ENCODE measurements at regions not wholly inside any gene's neighbourhood (a gene's known extent, or its start where the extent isn't known, plus 50 kb on each side); places are given as distances from the start of the nearest gene placed in this dataset.

DNA sequence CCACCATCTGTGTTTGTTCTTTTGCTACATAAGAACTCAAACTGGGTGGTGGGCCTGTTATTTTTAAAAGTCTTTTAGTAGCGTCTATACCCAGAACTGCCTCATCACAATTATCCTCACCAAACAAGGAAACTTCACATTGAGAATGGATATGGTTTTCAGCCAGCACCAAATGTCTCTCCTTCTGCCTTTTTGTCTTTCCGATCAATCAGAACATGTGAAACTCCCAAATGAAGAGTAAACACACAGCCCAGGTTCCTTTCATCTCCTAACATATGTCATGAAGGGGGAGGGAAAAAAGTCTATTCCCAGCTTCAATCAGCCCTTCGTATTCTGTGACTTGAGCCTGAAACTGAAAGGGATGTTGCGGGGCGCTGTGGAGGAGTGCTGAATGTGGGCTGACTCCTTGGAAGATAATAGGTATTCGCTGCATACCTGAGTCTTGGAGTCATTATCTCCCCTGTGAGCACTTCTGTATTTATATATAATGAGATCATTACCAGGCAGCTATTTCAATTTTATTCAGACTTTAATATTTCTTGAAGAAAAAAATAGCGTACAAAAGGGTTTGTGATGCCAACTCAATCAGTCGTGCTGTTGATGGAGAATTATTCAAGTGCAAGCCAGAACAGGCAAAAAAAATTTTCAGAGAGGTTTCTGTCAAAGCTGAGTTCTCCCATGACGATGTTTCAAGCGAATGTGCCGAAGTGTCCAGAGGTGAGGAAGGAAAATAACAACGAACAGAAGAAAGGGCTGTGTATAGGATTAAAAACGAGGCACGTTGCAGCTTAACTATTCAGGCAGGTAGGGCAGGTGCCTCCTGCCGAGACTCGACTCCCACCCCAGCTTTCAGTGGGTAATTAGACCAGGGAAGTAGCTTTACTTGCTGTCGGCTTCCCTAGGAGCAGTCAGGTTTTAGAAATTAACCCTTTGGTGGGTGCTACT is 163.9 kb upstream of the NOCT start:
- H3K36me3 Mint-ChIP-seq (ENCODE audit: insufficient read depth), result no peaks in the 10 kb centered on the region

GRCh38 chr4:138845664-138846063 is 169.9 kb upstream of the NOCT start:
- Mint-ChIP-seq H3K27me3 (peaks cover 10 to 14% of the 10 kb centered on the region in 2 donors), H3K9me3 (no peaks in the 10 kb centered on the region), H3K27ac (no peak overlapping the region), H3K4me3 (no peak overlapping the region), H3K36me3 (ENCODE audit: insufficient read depth) (peaks cover 3% of the 10 kb centered on the region), H3K4me1 (ENCODE audit: low read depth in 2 of 2) (no peaks in the 10 kb centered on the region)
- ATAC-seq (replicated peaks) (no peak), DNase-seq (no peak)

More for the DNA sequence above, 163.9 kb upstream of the NOCT start:
- ATAC-seq (replicated peaks) (no peak), DNase-seq (no peak)
- peaks cover 15 to 27% of the 10 kb centered on the region in 2 donors for H3K27me3 Mint-ChIP-seq
- no peaks in the 10 kb centered on the region for H3K4me1 Mint-ChIP-seq (ENCODE audit: low read depth in 2 of 2)
- no peak overlapping the region for H3K4me3 Mint-ChIP-seq
- no peaks in the 10 kb centered on the region for H3K9me3 Mint-ChIP-seq
- H3K27ac Mint-ChIP-seq, result no peak overlapping the region

DNA sequence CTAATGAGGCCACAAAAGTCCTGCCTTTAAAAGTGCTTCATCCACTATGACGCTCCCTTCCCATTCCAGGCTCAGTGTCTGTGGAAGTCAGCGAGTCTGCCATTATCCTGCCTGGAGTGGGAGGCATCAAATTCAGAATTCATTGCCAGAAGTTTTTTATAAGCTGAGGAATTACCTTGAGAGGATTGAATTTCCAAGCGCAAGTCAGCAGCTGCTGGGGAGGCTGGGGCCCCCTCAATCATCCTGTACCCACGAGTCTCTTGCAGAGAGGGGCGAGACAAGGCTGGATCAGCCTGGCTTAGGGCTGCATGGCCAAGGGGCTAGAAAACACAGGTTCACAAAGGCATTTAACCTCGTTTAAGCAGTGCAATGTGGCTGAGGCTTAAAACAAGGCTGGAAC is 170.5 kb upstream of the NOCT start:
- no peak for ATAC-seq (replicated peaks)
- peaks cover 10 to 16% of the 10 kb centered on the region in 2 donors for H3K27me3 Mint-ChIP-seq

GRCh38 chr4:138843616-138844015 is 172.0 kb upstream of the NOCT start:
- H3K27ac Mint-ChIP-seq, result no peak overlapping the region
- peaks cover 3% of the 10 kb centered on the region for H3K36me3 Mint-ChIP-seq (ENCODE audit: insufficient read depth)
- H3K27me3 Mint-ChIP-seq, result peaks cover 10 to 20% of the 10 kb centered on the region in 2 donors
- no peaks in the 10 kb centered on the region for H3K4me1 Mint-ChIP-seq (ENCODE audit: low read depth in 2 of 2)
- ATAC-seq (replicated peaks) (no peak), DNase-seq (no peak)
- no peak overlapping the region for H3K4me3 Mint-ChIP-seq
- no peaks in the 10 kb centered on the region for H3K9me3 Mint-ChIP-seq

More for the DNA sequence above, 170.5 kb upstream of the NOCT start:
- DNase-seq, result no peak
- Mint-ChIP-seq H3K36me3 (ENCODE audit: insufficient read depth) (peaks cover 3% of the 10 kb centered on the region), H3K27ac (no peak overlapping the region), H3K4me1 (ENCODE audit: low read depth in 2 of 2) (no peaks in the 10 kb centered on the region), H3K9me3 (no peaks in the 10 kb centered on the region), H3K4me3 (no peak overlapping the region)

DNA sequence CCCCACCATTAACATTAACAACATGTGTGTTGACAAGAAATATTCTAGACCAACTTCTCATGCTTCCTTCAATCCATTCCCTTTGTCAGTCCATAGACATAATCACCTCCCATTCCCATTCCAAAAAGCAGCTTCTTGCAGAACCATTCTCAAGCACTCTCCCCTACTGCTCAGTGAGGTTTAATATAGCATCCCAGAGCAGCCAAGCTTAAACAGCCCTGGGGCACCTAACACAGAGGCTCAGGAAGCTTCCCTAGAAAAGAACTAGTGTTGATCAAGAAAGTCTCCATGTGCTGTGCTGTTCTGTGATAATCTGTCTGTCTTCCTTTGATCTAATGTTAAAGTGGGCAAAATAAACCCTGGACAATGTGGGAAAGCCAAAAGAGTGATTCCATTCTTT is 174.2 kb upstream of the NOCT start:
- DNase-seq, result no peak
- no peak overlapping the region for H3K27ac Mint-ChIP-seq
- ATAC-seq (replicated peaks), result no peak
- H3K9me3 Mint-ChIP-seq, result no peaks in the 10 kb centered on the region
- no peaks in the 10 kb centered on the region for H3K4me1 Mint-ChIP-seq (ENCODE audit: low read depth in 2 of 2)
- peaks cover 4% of the 10 kb centered on the region for H3K36me3 Mint-ChIP-seq (ENCODE audit: insufficient read depth)
- peaks cover 12 to 15% of the 10 kb centered on the region in 2 donors for H3K27me3 Mint-ChIP-seq
- no peak overlapping the region for H3K4me3 Mint-ChIP-seq

DNA sequence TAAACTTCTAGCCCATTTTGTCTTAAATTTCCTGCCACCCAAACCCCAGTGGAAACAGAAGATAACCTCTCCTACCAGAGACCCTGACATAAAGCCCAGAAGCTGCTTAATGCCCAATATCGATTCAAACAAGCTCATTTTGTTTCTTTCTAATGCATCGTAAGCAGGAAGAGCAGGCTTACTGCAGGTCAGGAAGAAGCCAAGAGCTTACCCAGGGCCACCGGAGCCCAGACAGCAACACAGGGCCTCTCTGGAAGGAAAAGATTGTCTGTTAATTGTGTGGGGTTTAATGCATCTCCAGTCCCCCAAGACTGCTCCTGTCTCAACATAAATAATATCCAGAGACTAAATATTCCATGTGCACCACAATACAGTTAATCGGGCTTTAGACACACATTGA is 177.3 kb upstream of the NOCT start:
- Mint-ChIP-seq H3K4me3 (no peak overlapping the region), H3K9me3 (no peaks in the 10 kb centered on the region), H3K36me3 (ENCODE audit: insufficient read depth) (peaks cover 3% of the 10 kb centered on the region), H3K27me3 (peaks cover 15 to 18% of the 10 kb centered on the region in 2 donors), H3K4me1 (ENCODE audit: low read depth in 2 of 2) (no peaks in the 10 kb centered on the region), H3K27ac (no peak overlapping the region)
- ATAC-seq (replicated peaks) (no peak), DNase-seq (no peak)

GRCh38 chr4:138835832-138836533 is 179.6 kb upstream of the NOCT start:
- no peak for DNase-seq
- H3K36me3 Mint-ChIP-seq (ENCODE audit: insufficient read depth), result peaks cover 3% of the 10 kb centered on the region
- H3K27me3 Mint-ChIP-seq, result peaks cover 13 to 16% of the 10 kb centered on the region in 2 donors
- H3K4me1 Mint-ChIP-seq (ENCODE audit: low read depth in 2 of 2), result no peaks in the 10 kb centered on the region
- no peak for ATAC-seq (replicated peaks)
- H3K9me3 Mint-ChIP-seq, result no peaks in the 10 kb centered on the region
- H3K27ac Mint-ChIP-seq, result no peak overlapping the region
- H3K4me3 Mint-ChIP-seq, result no peak overlapping the region

GRCh38 chr4:138833974-138834373 is 181.6 kb upstream of the NOCT start:
- ATAC-seq (replicated peaks) (no peak), DNase-seq (no peak)
- peaks cover 3% of the 10 kb centered on the region for H3K36me3 Mint-ChIP-seq (ENCODE audit: insufficient read depth)
- no peak overlapping the region for H3K27ac Mint-ChIP-seq
- H3K27me3 Mint-ChIP-seq, result peaks cover 0 to 16% of the 10 kb centered on the region in 2 donors
- no peaks in the 10 kb centered on the region for H3K4me1 Mint-ChIP-seq (ENCODE audit: low read depth in 2 of 2)
- no peaks in the 10 kb centered on the region for H3K9me3 Mint-ChIP-seq
- H3K4me3 Mint-ChIP-seq, result no peak overlapping the region

- H3K9me3 Mint-ChIP-seq, result no peaks in the 10 kb centered on the region
- DNase-seq, result no peak
- H3K4me1 Mint-ChIP-seq (ENCODE audit: low read depth in 2 of 2), result no peaks in the 10 kb centered on the region
- H3K36me3 Mint-ChIP-seq (ENCODE audit: insufficient read depth), result peaks cover 3% of the 10 kb centered on the region
- ATAC-seq (replicated peaks), result no peak
- H3K27ac Mint-ChIP-seq, result no peak overlapping the region
- peaks cover 0 to 12% of the 10 kb centered on the region in 2 donors for H3K27me3 Mint-ChIP-seq
- no peak overlapping the region for H3K4me3 Mint-ChIP-seq
Measured at GRCh38 chr4:138832563-138832962, 183.0 kb upstream of the NOCT start.

DNA sequence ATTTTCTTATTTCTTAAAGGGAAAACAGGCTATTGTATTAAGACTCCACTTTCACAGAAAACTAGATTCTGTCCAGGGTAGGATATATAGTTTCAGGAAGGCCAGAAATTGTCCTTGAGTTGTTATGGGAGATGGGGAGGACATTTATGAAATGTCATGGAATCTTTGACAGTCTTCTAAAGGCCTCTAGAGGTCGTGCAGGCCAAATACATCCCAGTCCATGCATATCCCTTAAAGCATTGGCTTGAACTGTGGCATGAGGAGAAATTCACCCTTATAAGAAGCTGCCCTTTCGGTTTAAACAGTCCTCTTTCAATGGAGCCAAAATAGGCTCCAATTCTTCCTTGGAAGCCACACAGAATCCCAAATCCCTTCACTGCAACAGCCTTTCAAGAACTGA is 183.6 kb upstream of the NOCT start:
- Mint-ChIP-seq H3K27ac (no peak overlapping the region), H3K4me3 (no peak overlapping the region), H3K27me3 (peaks cover 0 to 9% of the 10 kb centered on the region in 2 donors), H3K9me3 (no peaks in the 10 kb centered on the region), H3K4me1 (ENCODE audit: low read depth in 2 of 2) (no peaks in the 10 kb centered on the region), H3K36me3 (ENCODE audit: insufficient read depth) (peaks cover 3% of the 10 kb centered on the region)
- ATAC-seq (replicated peaks), result no peak
- no peak for DNase-seq

DNA sequence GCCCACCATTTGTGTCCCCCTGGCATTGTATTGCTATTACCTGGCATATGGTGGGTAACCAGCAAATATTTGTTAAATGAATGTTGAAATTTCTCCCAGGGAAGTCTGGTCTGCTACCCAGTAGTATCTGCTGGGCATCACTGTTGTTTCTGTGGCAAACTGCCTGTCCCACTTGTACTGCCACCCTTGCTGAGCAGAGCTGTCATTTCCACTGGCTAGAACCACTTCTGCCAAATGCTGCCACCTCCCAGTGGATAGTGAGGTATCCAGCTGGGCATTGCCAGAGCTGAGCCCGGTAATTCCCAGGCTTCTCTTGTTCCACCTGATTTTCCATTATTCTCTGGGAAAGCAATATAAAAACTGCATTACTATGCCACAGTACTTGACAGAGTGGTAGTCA is 186.7 kb upstream of the NOCT start:
- H3K27ac Mint-ChIP-seq, result no peak overlapping the region
- DNase-seq (no peak), ATAC-seq (replicated peaks) (no peak)
- no peaks in the 10 kb centered on the region for H3K36me3 Mint-ChIP-seq (ENCODE audit: insufficient read depth)
- no peaks in the 10 kb centered on the region for H3K9me3 Mint-ChIP-seq
- peaks cover 0 to 11% of the 10 kb centered on the region in 2 donors for H3K27me3 Mint-ChIP-seq
- no peaks in the 10 kb centered on the region for H3K4me1 Mint-ChIP-seq (ENCODE audit: low read depth in 2 of 2)
- H3K4me3 Mint-ChIP-seq, result no peak overlapping the region

GRCh38 chr4:138826754-138827153 is 188.8 kb upstream of the NOCT start:
- H3K4me3 Mint-ChIP-seq, result no peak overlapping the region

GRCh38 chr4:138826322-138826721 is 189.3 kb upstream of the NOCT start:
- Mint-ChIP-seq H3K4me3 (no peak overlapping the region), H3K27me3 (peaks cover 0 to 12% of the 10 kb centered on the region in 2 donors)

More at GRCh38 chr4:138826754-138827153, 188.8 kb upstream of the NOCT start:
- H3K9me3 Mint-ChIP-seq, result no peaks in the 10 kb centered on the region
- no peak overlapping the region for H3K27ac Mint-ChIP-seq
- no peak for ATAC-seq (replicated peaks)
- no peak for DNase-seq
- no peaks in the 10 kb centered on the region for H3K4me1 Mint-ChIP-seq (ENCODE audit: low read depth in 2 of 2)
- no peaks in the 10 kb centered on the region for H3K36me3 Mint-ChIP-seq (ENCODE audit: insufficient read depth)
- peaks cover 0 to 12% of the 10 kb centered on the region in 2 donors for H3K27me3 Mint-ChIP-seq

GRCh38 chr4:138821331-138821730 is 194.2 kb upstream of the NOCT start:
- H3K27ac Mint-ChIP-seq, result no peak overlapping the region
- no peaks in the 10 kb centered on the region for H3K4me1 Mint-ChIP-seq (ENCODE audit: low read depth in 2 of 2)
- no peaks in the 10 kb centered on the region for H3K36me3 Mint-ChIP-seq (ENCODE audit: insufficient read depth)
- H3K4me3 Mint-ChIP-seq, result no peak overlapping the region
- no peak for DNase-seq
- no peak for ATAC-seq (replicated peaks)
- H3K9me3 Mint-ChIP-seq, result peaks cover 0 to 2% of the 10 kb centered on the region in 2 donors
- H3K27me3 Mint-ChIP-seq, result peaks cover 8 to 12% of the 10 kb centered on the region in 2 donors

More at GRCh38 chr4:138826322-138826721, 189.3 kb upstream of the NOCT start:
- Mint-ChIP-seq H3K36me3 (ENCODE audit: insufficient read depth) (no peaks in the 10 kb centered on the region), H3K9me3 (no peaks in the 10 kb centered on the region), H3K4me1 (ENCODE audit: low read depth in 2 of 2) (no peaks in the 10 kb centered on the region), H3K27ac (no peak overlapping the region)
- no peak for ATAC-seq (replicated peaks)
- DNase-seq, result no peak

Measured in effector memory CD8-positive, alpha-beta T cell (primary cell).